Activated CD4-positive, alpha-beta T cell treated with anti-CD3 and anti-CD28 coated beads for 36 hours (primary cell): ENCODE measurements at regions not wholly inside any gene's neighbourhood (a gene's known extent, or its start where the extent isn't known, plus 50 kb on each side); places are given as distances from the start of the nearest gene placed in this dataset.
A peak's percentile ranks its signal among the peaks of the same experiment; 100 is the strongest.

Source experiments
- ATAC-seq: fragments of 200-7000 bp; cut with Tn5 transposase; one replicate; pipeline ENCODE4 v1.10.0; 2021; ENCODE audit warnings: mild to moderate bottlenecking, moderate library complexity
- CTCF ChIA-PET: fragments of 350-600 bp; sonication (Branson Sonifier 250); formaldehyde crosslinking; loops from one replicate; lab custom pipeline; 2021; ENCODE audit warnings: antibody characterized with exemption; lab: Charles Lee
- POLR2A ChIA-PET: fragments of 350-600 bp; sonication (Branson Sonifier 250); formaldehyde crosslinking; loops from one replicate; lab custom pipeline; 2021; ENCODE audit warnings: antibody characterized with exemption, inconsistent platforms; lab: Charles Lee
- DNase-seq: peaks from one replicate; pipeline ENCODE4 v3.0.0-alpha.2; 2020
- H3K27ac Mint-ChIP-seq: one replicate; pipeline ENCODE4 v1.8.0; 2021; ENCODE audit warnings: mixed read lengths
- H3K27me3 Mint-ChIP-seq: one replicate; pipeline ENCODE4 v1.8.0; 2021; ENCODE audit warnings: mixed read lengths
- H3K36me3 Mint-ChIP-seq: one replicate; pipeline ENCODE4 v1.8.0; 2021; ENCODE audit warnings: low read depth, mixed read lengths
- H3K4me1 Mint-ChIP-seq: one replicate; pipeline ENCODE4 v1.8.0; 2021; ENCODE audit warnings: mixed read lengths
- H3K4me3 Mint-ChIP-seq: one replicate; pipeline ENCODE4 v1.8.0; 2021; ENCODE audit warnings: mild to moderate bottlenecking, moderate library complexity, mixed read lengths
- H3K9me3 Mint-ChIP-seq: one replicate; pipeline ENCODE4 v1.8.0; 2021; ENCODE audit warnings: low read depth, mixed read lengths
- intact Hi-C, 2 experiments: fragments of 100-400 bp; cut with DNase I in 1 of 2; cut with micrococcal nuclease in 1 of 2; formaldehyde crosslinking; loops; one replicate each; pipeline versions ENCODE4 v1.14.2 to v1.15.1; 2022 to 2024; cut with DNase I, micrococcal nuclease

DNA sequence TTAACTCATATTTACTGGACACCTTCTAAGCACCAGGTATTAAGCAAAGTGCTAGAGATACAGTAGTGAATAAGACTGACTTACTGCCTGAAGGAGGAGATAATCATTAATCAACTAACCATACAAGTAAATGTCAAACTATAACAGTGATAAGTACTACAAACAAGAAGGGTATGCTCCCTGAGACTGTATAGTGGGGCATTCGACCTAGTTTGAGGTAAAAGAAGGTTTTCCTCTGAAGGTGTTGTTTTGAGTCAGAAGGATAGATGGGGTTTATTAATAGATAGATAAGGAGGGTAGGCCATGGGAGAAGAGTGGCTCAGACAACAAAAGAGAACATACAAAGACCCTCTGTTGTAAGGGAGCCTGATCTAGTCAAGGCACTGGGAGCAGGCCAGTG lies 105.4 kb downstream of the DDIT4L start:
- ChIA-PET POLR2A (no interaction called here), CTCF (interaction anchor here (1.4 to 1.5 kb wide), 2 partner anchors 9 to 15 kb away, joined by 4 to 7 read pairs; no protein-coding TSS in a partner anchor)
- H3K9me3 Mint-ChIP-seq: peaks cover 5% of the 10 kb centered on the region
- intact Hi-C loops: loop anchor here (5.0 kb wide), 3 partner anchors 138 to 482 kb away; partner anchors contain the start of gene DNAJB14 (in 1 of the 2)
- H3K27me3 Mint-ChIP-seq: peaks cover 3% of the 10 kb centered on the region
- no peak overlapping the region for H3K4me3 Mint-ChIP-seq
- peaks cover 3% of the 10 kb centered on the region for H3K36me3 Mint-ChIP-seq
- H3K4me1 Mint-ChIP-seq: peaks cover 42% of the 10 kb centered on the region
- ATAC-seq (no peak), DNase-seq (no peak)
- peak overlapping the region; percentile 70 for H3K27ac Mint-ChIP-seq

DNA sequence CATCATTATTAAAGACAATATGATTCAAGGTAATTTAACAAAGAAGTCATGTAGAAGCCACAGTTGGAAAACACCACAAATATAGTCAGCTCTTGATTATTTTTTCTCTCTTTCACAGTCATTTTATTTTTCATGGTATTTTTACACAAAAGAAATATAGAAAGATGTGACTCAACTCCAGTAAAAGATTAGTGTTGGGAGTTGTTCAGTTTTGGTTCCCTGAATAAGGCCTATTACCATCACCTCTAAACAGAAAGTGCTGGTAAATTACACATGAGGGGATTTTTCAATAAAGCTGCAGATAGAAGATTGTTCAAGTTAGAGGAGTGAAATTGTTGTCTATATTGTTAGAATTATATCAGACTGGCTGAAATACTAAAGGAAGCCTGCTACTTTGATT lies 107.0 kb downstream of the DDIT4L start:
- H3K27me3 Mint-ChIP-seq: peaks cover 3% of the 10 kb centered on the region
- ChIA-PET POLR2A (interaction anchor here (1.0 to 1.7 kb wide), 6 partner anchors 10 to 134 kb away, joined by 4 to 9 read pairs (median 4); partner anchors contain the start of gene H2AZ1), CTCF (interaction anchor here (0.6 to 3.8 kb wide), 7 partner anchors 10 to 469 kb away, joined by 3 to 56 read pairs (median 6); no protein-coding TSS in a partner anchor)
- ATAC-seq (peak; percentile 66), DNase-seq (no peak)
- H3K27ac Mint-ChIP-seq: peak overlapping the region; percentile 76
- H3K4me1 Mint-ChIP-seq: peaks cover 52% of the 10 kb centered on the region
- H3K36me3 Mint-ChIP-seq: peaks cover 3% of the 10 kb centered on the region
- peaks cover 5% of the 10 kb centered on the region for H3K9me3 Mint-ChIP-seq
- H3K4me3 Mint-ChIP-seq: no peak overlapping the region
- intact Hi-C loops: loop anchor here (2.0 to 5.0 kb wide), 4 partner anchors 64 to 484 kb away; partner anchors contain the start of gene DNAJB14 (in 1 of the 2)

DNA sequence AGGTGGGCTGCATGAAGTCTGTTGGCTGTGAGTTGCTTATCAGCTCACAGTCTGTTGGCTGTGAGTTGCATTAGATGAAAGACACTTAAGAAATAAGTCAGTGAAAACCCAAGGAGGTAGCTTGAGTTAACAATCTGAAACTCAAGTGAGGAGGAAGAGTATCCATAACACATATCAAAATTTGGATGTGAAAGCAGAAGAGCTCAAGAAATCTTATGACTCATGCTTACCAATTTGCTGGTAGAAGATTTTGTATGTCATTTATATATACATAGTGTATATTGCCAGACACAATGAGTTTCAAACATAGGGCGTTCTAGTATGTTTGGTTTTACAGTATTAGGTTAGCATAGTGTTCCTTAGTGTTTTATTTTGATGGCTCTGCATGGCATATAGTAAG lies 107.4 kb downstream of the DDIT4L start:
- ATAC-seq (peak; percentile 73), DNase-seq (no peak)
- peak overlapping the region; percentile 81 for H3K27ac Mint-ChIP-seq
- intact Hi-C loops: loop anchor here (2.0 to 5.0 kb wide), 4 partner anchors 64 to 484 kb away; partner anchors contain the start of gene DNAJB14 (in 1 of the 2)
- H3K9me3 Mint-ChIP-seq: peaks cover 5% of the 10 kb centered on the region
- peaks cover 3% of the 10 kb centered on the region for H3K27me3 Mint-ChIP-seq
- H3K4me1 Mint-ChIP-seq: peaks cover 52% of the 10 kb centered on the region
- H3K36me3 Mint-ChIP-seq: peaks cover 3% of the 10 kb centered on the region
- POLR2A ChIA-PET: interaction anchor here (1.0 to 1.7 kb wide), 6 partner anchors 10 to 134 kb away, joined by 4 to 9 read pairs (median 4); partner anchors contain the start of gene H2AZ1
- CTCF ChIA-PET: interaction anchor here (0.6 to 3.8 kb wide), 6 partner anchors 10 to 85 kb away, joined by 3 to 56 read pairs (median 6); no protein-coding TSS in a partner anchor
- no peak overlapping the region for H3K4me3 Mint-ChIP-seq

DNA sequence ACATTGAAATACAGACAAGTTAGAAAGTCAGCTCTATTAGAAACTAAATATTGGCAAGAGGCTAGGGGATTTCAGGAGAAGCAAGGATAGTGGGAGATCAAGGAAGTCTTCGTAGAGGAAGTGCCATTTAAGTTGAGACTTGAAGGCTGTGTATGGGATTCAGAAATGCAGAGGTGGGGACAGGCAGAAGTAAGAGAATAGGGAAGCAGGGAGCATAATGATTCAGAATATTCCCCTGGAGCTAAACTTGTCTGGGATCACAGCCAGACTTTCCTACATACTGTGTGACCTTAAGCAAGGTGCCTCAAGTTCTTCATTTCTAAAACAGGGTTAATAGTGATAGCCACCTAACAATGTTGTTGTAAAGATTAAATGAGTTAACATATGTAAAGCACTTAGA lies 108.8 kb downstream of the DDIT4L start:
- peaks cover 2% of the 10 kb centered on the region for H3K9me3 Mint-ChIP-seq
- no peak overlapping the region for H3K4me3 Mint-ChIP-seq
- H3K27me3 Mint-ChIP-seq: peaks cover 3% of the 10 kb centered on the region
- intact Hi-C loops: loop anchor here (5.0 kb wide), 3 partner anchors 134 to 486 kb away; partner anchors contain the start of gene DNAJB14 (in 1 of the 2)
- ATAC-seq (no peak), DNase-seq (no peak)
- CTCF ChIA-PET: interaction anchor here (0.8 to 3.8 kb wide), 2 partner anchors 11 to 14 kb away, joined by 3 to 56 read pairs; no protein-coding TSS in a partner anchor
- peak overlapping the region; percentile 4 for H3K27ac Mint-ChIP-seq
- POLR2A ChIA-PET: interaction anchor here (0.7 kb wide), 1 partner anchor 1536 kb away, joined by 4 read pairs; no protein-coding TSS in a partner anchor
- peaks cover 46% of the 10 kb centered on the region for H3K4me1 Mint-ChIP-seq
- peaks cover 3% of the 10 kb centered on the region for H3K36me3 Mint-ChIP-seq

DNA sequence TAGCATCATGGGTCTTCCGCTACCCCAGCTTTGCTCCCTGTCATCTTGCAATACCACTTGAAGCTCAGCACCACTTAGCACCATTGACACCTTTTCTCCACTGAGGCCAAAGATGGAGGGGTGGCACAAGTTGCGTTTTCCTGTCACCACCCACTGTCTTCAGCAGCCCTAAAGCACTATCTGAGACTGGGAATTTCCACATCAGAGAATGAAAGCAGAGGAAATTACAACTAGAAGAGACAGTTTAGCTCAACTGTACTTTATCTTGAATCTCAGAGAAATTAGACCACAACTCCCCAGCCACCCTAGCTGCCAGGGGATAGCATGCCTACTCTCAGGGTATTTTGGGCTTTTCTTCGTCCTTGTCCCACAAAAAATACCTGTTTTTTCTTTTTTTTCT lies 111.0 kb downstream of the DDIT4L start:
- Mint-ChIP-seq H3K27me3 (peaks cover 6% of the 10 kb centered on the region), H3K4me1 (peaks cover 39% of the 10 kb centered on the region), H3K36me3 (no peaks in the 10 kb centered on the region), H3K27ac (peak overlapping the region; percentile 59), H3K4me3 (no peak overlapping the region), H3K9me3 (no peaks in the 10 kb centered on the region)
- ATAC-seq (no peak), DNase-seq (no peak)
- ChIA-PET POLR2A (interaction anchor here (0.9 kb wide), 1 partner anchor 129 kb away, joined by 3 read pairs; no protein-coding TSS in a partner anchor), CTCF (interaction anchor here (2.7 to 5.2 kb wide), 2 partner anchors 14 to 81 kb away, joined by 8 to 47 read pairs; no protein-coding TSS in a partner anchor)
- intact Hi-C loops: no loop called here

DNA sequence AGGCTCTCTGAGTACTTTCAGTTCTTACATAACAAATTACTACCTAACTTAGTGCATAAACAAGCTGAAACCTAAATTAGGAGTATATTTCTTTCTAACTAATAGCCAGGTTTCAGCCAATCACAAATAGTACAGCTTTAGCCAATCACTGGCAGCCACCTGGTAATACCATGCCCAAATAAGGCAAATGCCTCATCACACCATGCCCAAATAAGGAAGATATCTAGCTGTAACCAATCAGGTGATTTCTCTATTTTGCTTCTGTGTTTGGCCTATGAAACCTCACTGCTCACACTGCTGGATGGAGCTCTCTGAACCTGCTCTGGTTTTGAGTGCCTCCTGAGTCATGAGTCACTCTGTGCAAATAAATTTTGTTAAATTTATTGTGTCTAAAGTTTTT lies 113.5 kb downstream of the DDIT4L start:
- intact Hi-C loops: no loop called here
- CTCF ChIA-PET: interaction anchor here (1.1 to 5.2 kb wide), 3 partner anchors 17 to 26 kb away, joined by 3 to 47 read pairs (median 4); no protein-coding TSS in a partner anchor
- H3K4me3 Mint-ChIP-seq: no peak overlapping the region
- peaks cover 24% of the 10 kb centered on the region for H3K4me1 Mint-ChIP-seq
- H3K27ac Mint-ChIP-seq: no peak overlapping the region
- ATAC-seq (peak; percentile 97), DNase-seq (peak; percentile 37)
- POLR2A ChIA-PET: no interaction called here
- H3K27me3 Mint-ChIP-seq: peaks cover 12% of the 10 kb centered on the region
- H3K9me3 Mint-ChIP-seq: no peaks in the 10 kb centered on the region
- H3K36me3 Mint-ChIP-seq: no peaks in the 10 kb centered on the region

DNA sequence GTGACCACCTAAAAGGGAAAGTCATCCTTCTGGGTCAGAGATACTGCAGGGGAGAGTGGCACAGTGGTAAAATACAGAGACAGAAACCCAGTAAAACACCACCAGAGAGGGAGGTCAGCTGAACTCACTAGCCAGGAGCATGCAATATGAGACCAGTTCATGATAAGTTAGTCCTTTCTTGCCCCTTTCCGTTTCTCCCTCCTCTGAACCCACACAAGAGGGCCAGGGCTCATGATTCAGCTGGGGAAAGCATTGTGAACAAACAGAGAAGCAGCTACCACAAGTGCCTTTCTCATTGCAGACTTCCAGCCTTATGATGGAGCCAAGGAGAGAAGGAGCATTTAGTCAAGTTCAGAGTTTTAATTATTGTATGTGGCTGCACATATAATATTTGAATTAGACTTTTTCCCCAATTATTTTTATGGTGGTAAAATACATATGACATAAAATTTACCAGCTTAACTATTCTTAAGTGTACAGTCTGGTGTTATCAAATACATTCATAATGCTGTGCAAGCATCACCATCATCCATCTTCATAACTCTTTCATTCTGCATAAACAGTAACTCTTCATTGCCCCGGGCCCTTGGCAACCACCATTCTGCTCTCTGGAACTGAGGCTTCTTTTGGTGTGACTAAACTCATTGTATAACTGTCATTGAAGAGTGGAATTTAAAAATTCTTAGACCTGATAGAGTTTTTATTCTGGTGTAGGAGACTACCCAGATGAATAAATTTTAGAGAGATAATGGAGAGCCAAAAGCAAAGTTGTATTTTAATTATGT lies 114.6 kb downstream of the DDIT4L start:
- ChIA-PET POLR2A (no interaction called here), CTCF (interaction anchor here (1.1 to 5.2 kb wide), 3 partner anchors 18 to 27 kb away, joined by 3 to 47 read pairs (median 4); no protein-coding TSS in a partner anchor)
- no peak overlapping the region for H3K4me3 Mint-ChIP-seq
- ATAC-seq (no peak), DNase-seq (no peak)
- H3K27ac Mint-ChIP-seq: no peak overlapping the region
- H3K4me1 Mint-ChIP-seq: peaks cover 18% of the 10 kb centered on the region
- no peaks in the 10 kb centered on the region for H3K36me3 Mint-ChIP-seq
- peaks cover 10% of the 10 kb centered on the region for H3K27me3 Mint-ChIP-seq
- H3K9me3 Mint-ChIP-seq: no peaks in the 10 kb centered on the region
- intact Hi-C loops: no loop called here

DNA sequence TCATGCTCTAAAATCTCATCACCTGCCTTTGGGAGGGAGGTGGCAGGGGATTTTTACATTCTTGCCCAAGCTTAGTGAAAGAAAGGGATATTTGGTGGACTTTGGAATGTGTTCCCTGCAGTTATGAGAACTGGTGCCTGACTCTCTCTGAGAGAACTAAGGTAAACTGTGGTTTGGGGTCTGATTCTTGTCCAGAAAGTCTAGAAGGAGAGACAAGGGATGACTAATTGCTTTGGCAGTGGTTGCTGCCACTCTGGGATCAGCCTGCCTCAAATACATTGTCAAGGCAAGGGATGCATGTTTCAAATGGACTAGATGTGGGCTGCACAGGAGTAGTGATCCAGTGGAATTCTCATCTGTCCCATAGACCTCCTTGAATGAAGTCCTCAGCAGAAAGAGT lies 115.2 kb downstream of the DDIT4L start:
- Mint-ChIP-seq H3K27ac (no peak overlapping the region), H3K4me1 (peaks cover 16% of the 10 kb centered on the region), H3K36me3 (no peaks in the 10 kb centered on the region), H3K4me3 (no peak overlapping the region), H3K9me3 (no peaks in the 10 kb centered on the region), H3K27me3 (peaks cover 12% of the 10 kb centered on the region)
- ChIA-PET CTCF (interaction anchor here (5.2 kb wide), 1 partner anchor 18 kb away, joined by 47 read pairs; no protein-coding TSS in a partner anchor), POLR2A (no interaction called here)
- intact Hi-C loops: no loop called here
- no peak for DNase-seq
- ATAC-seq: no peak

DNA sequence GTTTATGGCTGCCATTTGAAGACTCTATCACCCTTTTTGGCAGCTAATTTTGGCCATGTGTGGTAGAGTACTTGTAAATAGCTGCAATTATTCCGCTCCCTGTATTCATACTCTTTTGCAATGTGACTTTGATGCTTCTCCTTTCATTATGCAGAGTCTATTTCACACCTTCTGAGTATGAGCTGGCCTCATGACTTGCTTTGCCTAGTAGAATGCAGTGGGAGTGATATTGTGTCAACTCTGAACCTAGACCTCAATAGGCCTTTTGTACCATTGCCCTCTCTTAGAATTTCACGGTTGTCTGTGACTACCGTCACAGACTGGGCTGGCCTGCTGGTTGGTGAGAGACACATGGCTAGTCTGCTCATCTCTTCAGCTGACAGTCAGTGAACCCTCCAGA lies 118.8 kb downstream of the DDIT4L start:
- CTCF ChIA-PET: no interaction called here
- no peak overlapping the region for H3K4me3 Mint-ChIP-seq
- no peak overlapping the region for H3K27ac Mint-ChIP-seq
- no peaks in the 10 kb centered on the region for H3K9me3 Mint-ChIP-seq
- POLR2A ChIA-PET: no interaction called here
- no peak for DNase-seq
- peaks cover 24% of the 10 kb centered on the region for H3K27me3 Mint-ChIP-seq
- no peaks in the 10 kb centered on the region for H3K4me1 Mint-ChIP-seq
- no peaks in the 10 kb centered on the region for H3K36me3 Mint-ChIP-seq
- no peak for ATAC-seq
- intact Hi-C loops: no loop called here

DNA sequence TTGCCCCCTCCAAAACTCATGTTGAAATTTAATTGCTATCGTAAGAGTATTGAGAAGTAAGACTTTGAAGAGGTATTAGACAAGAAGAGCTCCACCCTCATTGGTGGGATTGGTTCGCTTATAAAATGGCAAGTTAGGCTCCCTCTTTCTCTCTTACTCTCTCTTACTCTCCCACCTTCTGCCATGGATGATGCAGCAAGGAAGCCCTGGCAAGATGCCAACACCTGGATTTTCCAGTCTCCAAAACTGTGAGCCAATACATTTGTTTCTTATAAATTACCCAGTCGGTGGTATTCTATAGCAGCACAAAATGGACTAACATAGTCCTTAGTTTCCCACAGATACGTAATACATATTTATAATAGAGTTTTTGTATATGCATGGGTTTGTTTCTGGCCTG lies 119.4 kb downstream of the DDIT4L start:
- Mint-ChIP-seq H3K27me3 (peaks cover 24% of the 10 kb centered on the region), H3K4me1 (no peaks in the 10 kb centered on the region), H3K27ac (no peak overlapping the region), H3K9me3 (no peaks in the 10 kb centered on the region), H3K36me3 (no peaks in the 10 kb centered on the region), H3K4me3 (no peak overlapping the region)
- DNase-seq (no peak), ATAC-seq (no peak)
- CTCF ChIA-PET: no interaction called here
- intact Hi-C loops: no loop called here
- POLR2A ChIA-PET: no interaction called here

DNA sequence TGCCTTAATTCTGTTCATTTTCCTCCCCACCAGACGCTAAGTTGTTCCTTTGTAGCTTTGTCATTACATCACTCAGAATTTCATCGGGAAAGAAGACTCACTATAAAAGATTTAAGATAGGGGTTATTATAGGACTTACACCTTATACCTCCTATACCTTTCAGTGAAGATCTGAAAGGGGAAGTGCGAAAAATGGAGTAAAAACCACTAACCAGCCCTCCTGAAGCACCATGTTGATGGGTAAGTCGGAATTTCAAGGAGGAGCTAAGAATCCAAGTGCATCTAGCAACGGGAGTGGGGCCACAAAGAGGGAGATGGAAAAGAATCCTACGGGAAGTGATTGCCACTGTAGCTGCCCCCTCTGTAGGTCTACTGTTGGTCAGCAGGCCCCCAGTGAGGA lies 119.1 kb upstream of the H2AZ1 start:
- intact Hi-C loops: no loop called here
- no peak overlapping the region for H3K4me3 Mint-ChIP-seq

More for the DNA sequence above, 119.1 kb upstream of the H2AZ1 start:
- Mint-ChIP-seq H3K36me3 (no peaks in the 10 kb centered on the region), H3K27ac (no peak overlapping the region), H3K27me3 (peaks cover 21% of the 10 kb centered on the region), H3K4me1 (no peaks in the 10 kb centered on the region), H3K9me3 (no peaks in the 10 kb centered on the region)
- POLR2A ChIA-PET: no interaction called here
- CTCF ChIA-PET: interaction anchor here (0.6 kb wide), 1 partner anchor 14 kb away, joined by 3 read pairs; no protein-coding TSS in a partner anchor
- ATAC-seq (no peak), DNase-seq (no peak)
